ENCODE measurements at regions not wholly inside any gene's neighbourhood (a gene's known extent, or its start where the extent isn't known, plus 50 kb on each side); places are given as distances from the start of the nearest gene placed in this dataset.

DNA sequence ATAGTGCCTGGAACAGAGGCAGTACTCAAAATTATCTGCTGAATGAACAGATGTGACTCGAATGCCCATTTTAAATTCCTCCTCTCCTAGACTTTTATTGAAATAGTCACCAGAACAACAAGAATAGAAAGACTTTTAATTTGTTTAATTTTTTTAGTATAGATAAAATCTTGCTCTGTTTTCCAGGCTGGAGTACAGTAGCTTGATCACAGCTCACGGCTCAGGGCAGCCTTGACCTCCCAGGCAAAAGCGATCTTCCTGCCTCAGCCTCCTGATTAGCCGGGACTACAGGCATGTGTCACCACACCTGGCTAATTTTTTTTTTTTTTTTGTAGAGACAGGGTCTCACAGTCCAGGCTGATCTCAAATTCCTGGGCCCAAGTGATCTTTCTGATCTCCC lies 120.9 kb upstream of the FREM2 start:
- no peak for DNase-seq
- H3K4me3 ChIP-seq = no peak overlapping the region
- TF ChIP-seq POLR2A (IDR thresholded peaks at IDR 0.05) (no peak), POLR2AphosphoS5 (IDR thresholded peaks at IDR 0.05) (no peak), EP300 (IDR thresholded peaks at IDR 0.05) (no peak)
- TF ChIP-seq, protein P1, sequence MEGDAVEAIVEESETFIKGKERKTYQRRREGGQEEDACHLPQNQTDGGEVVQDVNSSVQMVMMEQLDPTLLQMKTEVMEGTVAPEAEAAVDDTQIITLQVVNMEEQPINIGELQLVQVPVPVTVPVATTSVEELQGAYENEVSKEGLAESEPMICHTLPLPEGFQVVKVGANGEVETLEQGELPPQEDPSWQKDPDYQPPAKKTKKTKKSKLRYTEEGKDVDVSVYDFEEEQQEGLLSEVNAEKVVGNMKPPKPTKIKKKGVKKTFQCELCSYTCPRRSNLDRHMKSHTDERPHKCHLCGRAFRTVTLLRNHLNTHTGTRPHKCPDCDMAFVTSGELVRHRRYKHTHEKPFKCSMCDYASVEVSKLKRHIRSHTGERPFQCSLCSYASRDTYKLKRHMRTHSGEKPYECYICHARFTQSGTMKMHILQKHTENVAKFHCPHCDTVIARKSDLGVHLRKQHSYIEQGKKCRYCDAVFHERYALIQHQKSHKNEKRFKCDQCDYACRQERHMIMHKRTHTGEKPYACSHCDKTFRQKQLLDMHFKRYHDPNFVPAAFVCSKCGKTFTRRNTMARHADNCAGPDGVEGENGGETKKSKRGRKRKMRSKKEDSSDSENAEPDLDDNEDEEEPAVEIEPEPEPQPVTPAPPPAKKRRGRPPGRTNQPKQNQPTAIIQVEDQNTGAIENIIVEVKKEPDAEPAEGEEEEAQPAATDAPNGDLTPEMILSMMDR (IDR thresholded peaks at IDR 0.05) = no peak
- no peaks in the 10 kb centered on the region for H3K9me3 ChIP-seq
- no peaks in the 10 kb centered on the region for H3K36me3 ChIP-seq
- H3K27ac ChIP-seq = no peak overlapping the region
- no peaks in the 10 kb centered on the region for H3K27me3 ChIP-seq
- H3K4me1 ChIP-seq = no peaks in the 10 kb centered on the region
- no peak for ATAC-seq (ENCODE audit: low FRiP score in 2 of 2)
- 65 to 77% methylated on average over 4 of the region's 4 CpGs for WGBS, 2 donors

DNA sequence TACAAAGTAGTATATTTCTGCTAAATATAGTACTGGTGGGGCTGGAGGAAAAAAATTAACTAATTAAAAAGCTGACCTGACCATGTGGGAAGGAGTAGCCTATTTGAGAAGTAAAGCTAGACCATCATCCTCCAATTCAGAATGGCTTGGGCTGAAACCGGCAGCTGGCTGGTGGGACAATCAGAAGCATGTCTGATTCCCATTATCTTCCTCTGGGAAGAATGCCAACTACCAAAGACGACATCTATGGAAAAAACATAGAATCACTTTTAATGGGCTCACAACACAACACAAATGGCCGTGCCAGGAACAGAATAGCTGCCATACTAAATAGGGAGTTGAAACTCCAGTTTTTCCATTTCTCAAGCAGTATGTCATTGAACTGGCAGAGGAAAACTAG lies 120.4 kb upstream of the FREM2 start:
- TF ChIP-seq EP300 (IDR thresholded peaks at IDR 0.05) (no peak), POLR2A (IDR thresholded peaks at IDR 0.05) (no peak), POLR2AphosphoS5 (IDR thresholded peaks at IDR 0.05) (no peak)
- TF ChIP-seq, protein P1 (IDR thresholded peaks at IDR 0.05) = no peak
- ATAC-seq (ENCODE audit: low FRiP score in 2 of 2) (no peak), DNase-seq (no peak)
- no peaks in the 10 kb centered on the region for H3K4me1 ChIP-seq
- no peaks in the 10 kb centered on the region for H3K27me3 ChIP-seq
- H3K36me3 ChIP-seq = no peaks in the 10 kb centered on the region
- H3K9me3 ChIP-seq = no peaks in the 10 kb centered on the region
- H3K27ac ChIP-seq = no peak overlapping the region
- no peak overlapping the region for H3K4me3 ChIP-seq
- 47 to 53% methylated on average over 3 of the region's 3 CpGs for WGBS, 2 donors

DNA sequence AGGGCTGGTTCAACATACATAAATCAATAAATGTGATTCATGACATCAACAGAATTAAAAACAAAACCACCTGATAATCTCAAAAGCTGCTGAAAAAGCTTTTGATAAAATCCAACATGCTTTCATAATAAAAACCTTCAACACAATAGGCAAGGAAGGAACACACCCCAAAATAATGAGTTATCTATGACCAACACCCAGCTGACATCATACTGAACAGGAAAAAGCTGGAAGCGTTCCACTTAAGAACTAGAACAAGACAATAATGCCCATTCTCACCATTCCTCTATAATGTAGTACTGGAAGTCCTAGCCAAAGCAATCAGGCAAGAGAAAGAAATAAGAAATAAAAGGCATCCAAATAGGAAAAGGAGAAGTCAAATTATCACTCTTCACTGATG lies 116.2 kb upstream of the FREM2 start:
- 63 to 69% methylated on average over 1 of the region's 1 CpG for WGBS, 2 donors
- Histone ChIP-seq H3K4me3 (no peak overlapping the region), H3K27ac (no peak overlapping the region), H3K4me1 (no peaks in the 10 kb centered on the region), H3K9me3 (no peaks in the 10 kb centered on the region), H3K27me3 (no peaks in the 10 kb centered on the region), H3K36me3 (no peaks in the 10 kb centered on the region)
- no peak for TF ChIP-seq POLR2A (IDR thresholded peaks at IDR 0.05)
- TF ChIP-seq EP300 (IDR thresholded peaks at IDR 0.05) = no peak
- TF ChIP-seq POLR2AphosphoS5 (IDR thresholded peaks at IDR 0.05) = no peak
- TF ChIP-seq, protein P1 (IDR thresholded peaks at IDR 0.05) = no peak
- DNase-seq (no peak), ATAC-seq (ENCODE audit: low FRiP score in 2 of 2) (no peak)

DNA sequence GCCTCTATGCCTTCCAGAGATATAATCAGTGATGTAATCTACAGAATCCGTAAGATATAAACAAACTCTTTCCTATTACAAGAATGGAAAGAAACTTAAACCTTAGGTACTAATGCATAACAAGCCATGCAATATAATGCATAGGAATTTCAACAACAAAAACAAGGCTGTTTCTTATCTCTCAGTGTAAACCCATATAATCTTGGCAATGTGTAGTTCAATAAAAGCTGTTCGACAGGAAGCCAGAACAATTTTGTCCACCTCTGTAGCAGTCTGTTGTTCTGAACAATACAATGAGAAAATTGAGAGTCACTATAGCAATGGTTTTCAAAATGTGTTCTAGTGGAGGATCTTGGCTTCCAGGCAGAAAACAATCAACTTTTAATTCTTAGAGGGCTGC lies 111.5 kb upstream of the FREM2 start:
- no peaks in the 10 kb centered on the region for H3K9me3 ChIP-seq

DNA sequence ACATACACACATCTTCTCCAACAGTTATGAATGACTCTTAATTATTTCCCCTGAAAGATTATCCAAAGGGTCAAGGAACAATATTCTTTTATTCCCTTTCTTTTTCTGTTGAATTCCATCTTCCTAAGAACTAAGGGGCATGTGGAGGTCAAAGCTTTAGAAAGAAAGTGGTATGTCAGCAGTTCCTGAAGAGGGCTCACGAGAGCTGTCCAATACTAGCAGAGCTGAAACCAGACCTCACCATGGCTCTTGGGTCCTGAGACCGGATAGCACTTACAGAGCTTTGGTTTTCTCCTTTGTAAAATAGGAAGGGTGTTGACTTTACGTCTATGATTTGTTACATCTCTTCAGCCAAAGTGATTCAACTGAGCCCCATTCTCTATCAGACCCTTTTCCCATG lies 109.8 kb upstream of the FREM2 start:
- ATAC-seq (ENCODE audit: low FRiP score in 2 of 2) (peak; percentile 40 to 53), DNase-seq (peak in 1 of 2 donors; percentile 28)
- WGBS, 2 donors = 58 to 64% methylated on average over 3 of the region's 3 CpGs
- no peaks in the 10 kb centered on the region for H3K4me1 ChIP-seq
- H3K27ac ChIP-seq = no peak overlapping the region
- H3K36me3 ChIP-seq = no peaks in the 10 kb centered on the region
- H3K9me3 ChIP-seq = no peaks in the 10 kb centered on the region
- TF ChIP-seq, protein P1 (IDR thresholded peaks at IDR 0.05) = no peak
- TF ChIP-seq POLR2A (IDR thresholded peaks at IDR 0.05) (no peak), EP300 (IDR thresholded peaks at IDR 0.05) (no peak), POLR2AphosphoS5 (IDR thresholded peaks at IDR 0.05) (no peak)
- H3K27me3 ChIP-seq = no peaks in the 10 kb centered on the region
- H3K4me3 ChIP-seq = no peak overlapping the region

More for the DNA sequence above, 111.5 kb upstream of the FREM2 start:
- Histone ChIP-seq H3K27ac (no peak overlapping the region), H3K4me1 (no peaks in the 10 kb centered on the region), H3K27me3 (no peaks in the 10 kb centered on the region), H3K36me3 (no peaks in the 10 kb centered on the region), H3K4me3 (no peak overlapping the region)
- DNase-seq (no peak), ATAC-seq (ENCODE audit: low FRiP score in 2 of 2) (no peak)
- TF ChIP-seq POLR2AphosphoS5 (IDR thresholded peaks at IDR 0.05) = no peak
- WGBS, 2 donors = 45 to 50% methylated on average over 2 of the region's 2 CpGs
